ENCODE measurements at regions not wholly inside any gene's neighbourhood (a gene's known extent, or its start where the extent isn't known, plus 50 kb on each side); places are given as distances from the start of the nearest gene placed in this dataset.
A peak's percentile ranks its signal among the peaks of the same experiment; 100 is the strongest.

- WGBS, 5 donors, result 29 to 43% (median 35%) methylated on average over 2 of the region's 2 CpGs
- no peak for TF ChIP-seq POLR2AphosphoS5 (IDR thresholded peaks at IDR 0.05)
- peak in 3 of 7 experiments; percentile 15 to 30 (median 19) for TF ChIP-seq CTCF (IDR thresholded peaks at IDR 0.05)
- Histone ChIP-seq H3K27me3 (no peaks in the 10 kb centered on the region), H3K4me3 (no peak overlapping the region), H3K27ac (no peak overlapping the region), H3K36me3 (no peaks in the 10 kb centered on the region), H3K4me1 (no peaks in the 10 kb centered on the region), H3K9me3 (no peaks in the 10 kb centered on the region)
- DNase-seq, result peak; percentile 27 to 58
- intact Hi-C loops (cut with DNase I; ENCODE audit: low total_unique reads), result no loop called here
Measured at GRCh38 chr9:74379718-74380117, 117.4 kb upstream of the RORB start.

DNA sequence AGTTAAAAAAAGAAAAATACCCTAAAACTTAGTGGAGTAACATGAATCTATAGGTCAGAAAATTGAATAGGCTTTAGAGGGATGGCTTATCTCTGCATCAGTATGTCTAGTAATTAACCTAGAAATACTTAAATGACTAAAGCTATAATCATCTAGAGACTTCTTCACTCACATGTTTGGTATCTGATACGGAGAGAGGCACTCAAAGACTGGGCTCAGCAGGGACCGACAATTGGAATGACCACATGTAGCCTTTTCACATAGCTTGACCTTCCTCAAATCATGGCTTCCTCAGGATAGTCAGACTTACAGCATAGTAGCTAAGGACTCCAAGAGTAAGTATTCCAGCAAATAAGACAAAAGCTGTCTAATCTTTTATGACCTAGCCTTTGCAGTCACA is 105.3 kb upstream of the RORB start:
- no peak for TF ChIP-seq CTCF (IDR thresholded peaks at IDR 0.05)
- no peak for TF ChIP-seq EP300 (IDR thresholded peaks at IDR 0.05)
- no peak for TF ChIP-seq POLR2AphosphoS5 (IDR thresholded peaks at IDR 0.05)
- TF ChIP-seq POLR2A (IDR thresholded peaks at IDR 0.05), result no peak
- no peak overlapping the region for H3K27ac ChIP-seq
- WGBS, 5 donors, result 90 to 97% (median 91%) methylated on average over 2 of the region's 2 CpGs
- intact Hi-C loops (cut with DNase I; ENCODE audit: low total_unique reads), result no loop called here
- H3K36me3 ChIP-seq, result no peaks in the 10 kb centered on the region
- H3K4me1 ChIP-seq, result no peaks in the 10 kb centered on the region
- no peaks in the 10 kb centered on the region for H3K27me3 ChIP-seq
- no peaks in the 10 kb centered on the region for H3K9me3 ChIP-seq
- no peak for DNase-seq
- no peak overlapping the region for H3K4me3 ChIP-seq

DNA sequence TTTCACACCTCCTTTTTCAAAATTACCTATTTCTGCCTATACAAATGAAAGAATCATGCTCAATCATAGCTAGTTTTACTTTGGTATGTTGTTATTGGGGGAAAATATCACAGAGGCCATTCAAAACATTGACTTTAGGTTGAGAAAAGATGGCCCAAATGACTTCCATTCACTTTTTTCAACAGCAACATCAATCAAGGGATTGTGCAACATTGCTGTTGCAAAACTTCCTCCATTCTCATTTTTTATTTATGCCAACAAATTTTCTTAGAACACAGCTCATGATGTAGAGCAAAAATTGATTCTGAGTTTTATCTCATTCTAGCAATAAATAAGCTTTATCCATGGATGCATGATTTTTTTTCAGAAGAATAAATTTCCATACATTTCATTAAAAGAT is 93.6 kb upstream of the RORB start:
- Histone ChIP-seq H3K36me3 (no peaks in the 10 kb centered on the region), H3K9me3 (peaks cover 0 to 21% (median 7%) of the 10 kb centered on the region in 4 donors), H3K27me3 (no peaks in the 10 kb centered on the region), H3K4me1 (no peaks in the 10 kb centered on the region), H3K4me3 (no peak overlapping the region), H3K27ac (no peak overlapping the region)
- no peak for DNase-seq
- intact Hi-C loops (cut with DNase I; ENCODE audit: low total_unique reads), result no loop called here
- TF ChIP-seq POLR2A (IDR thresholded peaks at IDR 0.05) (no peak), POLR2AphosphoS5 (IDR thresholded peaks at IDR 0.05) (no peak), EP300 (IDR thresholded peaks at IDR 0.05) (no peak), CTCF (IDR thresholded peaks at IDR 0.05) (no peak)

DNA sequence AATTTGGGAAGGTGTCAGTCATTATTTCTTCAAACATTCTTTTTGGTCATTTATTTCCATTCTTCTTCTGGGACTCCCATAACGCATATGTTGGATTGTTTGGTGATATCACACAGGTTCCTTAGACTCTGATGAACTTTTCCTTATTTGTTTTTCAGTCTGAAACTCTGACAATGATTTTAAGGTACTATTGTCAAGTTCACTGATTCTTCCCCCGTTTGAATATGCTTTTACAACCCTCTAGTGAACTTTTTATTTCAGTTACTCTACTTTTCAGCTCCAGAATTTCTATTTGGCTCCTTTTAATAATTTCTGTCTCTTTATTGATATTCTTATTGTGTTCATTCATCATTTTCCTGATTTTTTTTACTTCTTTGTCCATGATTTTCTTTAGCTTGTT is 92.5 kb upstream of the RORB start:
- WGBS, 5 donors, result 60 to 84% (median 63%) methylated on average over 2 of the region's 2 CpGs
- Histone ChIP-seq H3K27ac (no peak overlapping the region), H3K4me1 (no peaks in the 10 kb centered on the region), H3K36me3 (no peaks in the 10 kb centered on the region), H3K27me3 (no peaks in the 10 kb centered on the region), H3K9me3 (peaks cover 0 to 21% (median 7%) of the 10 kb centered on the region in 4 donors), H3K4me3 (no peak overlapping the region)
- TF ChIP-seq CTCF (IDR thresholded peaks at IDR 0.05), result no peak
- TF ChIP-seq POLR2A (IDR thresholded peaks at IDR 0.05), result no peak
- TF ChIP-seq EP300 (IDR thresholded peaks at IDR 0.05), result no peak
- no peak for TF ChIP-seq POLR2AphosphoS5 (IDR thresholded peaks at IDR 0.05)
- intact Hi-C loops (cut with DNase I; ENCODE audit: low total_unique reads), result no loop called here
- DNase-seq, result no peak

All from stomach (tissue), 8 donors.